ENCODE measurements at regions not wholly inside any gene's neighbourhood (a gene's known extent, or its start where the extent isn't known, plus 50 kb on each side); places are given as distances from the start of the nearest gene placed in this dataset.

DNA sequence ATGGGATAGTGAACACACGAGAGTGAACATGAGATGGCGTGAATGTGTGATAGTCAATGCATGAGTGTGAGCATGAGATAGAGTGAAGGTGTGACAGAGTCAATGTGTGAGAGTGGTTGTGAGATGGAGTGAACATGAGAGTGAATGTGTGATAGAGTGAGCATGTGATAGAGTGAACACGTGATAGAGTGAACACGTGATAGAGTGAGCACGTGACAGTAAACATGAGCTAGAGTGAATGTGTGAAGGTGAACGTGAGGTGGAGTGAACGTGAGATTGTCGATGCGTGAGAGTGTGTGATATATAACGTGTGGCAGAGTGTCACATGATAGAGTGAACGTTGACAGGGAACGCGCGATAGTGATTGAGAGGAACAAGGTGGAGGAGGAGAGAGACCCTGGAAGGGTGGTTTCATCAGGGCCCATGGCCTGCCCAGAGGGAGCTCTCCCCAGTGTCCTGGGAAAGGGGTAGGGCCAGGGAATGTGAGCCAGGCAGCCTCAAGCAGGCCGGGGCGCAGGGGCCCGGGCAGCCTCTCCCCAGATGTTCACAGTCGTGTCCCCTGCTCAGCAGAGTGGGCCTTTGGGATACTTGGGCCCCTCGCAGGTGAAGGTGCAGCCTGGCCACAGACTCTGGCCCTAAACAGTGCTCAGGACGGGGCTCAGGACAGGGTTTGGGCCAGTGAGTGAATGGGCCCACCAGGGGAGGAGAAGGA, 516.9 kb downstream of the EIPR1 start:
- DNase-seq (ENCODE audit: low read depth) = no peak
- TF ChIP-seq, protein P1, sequence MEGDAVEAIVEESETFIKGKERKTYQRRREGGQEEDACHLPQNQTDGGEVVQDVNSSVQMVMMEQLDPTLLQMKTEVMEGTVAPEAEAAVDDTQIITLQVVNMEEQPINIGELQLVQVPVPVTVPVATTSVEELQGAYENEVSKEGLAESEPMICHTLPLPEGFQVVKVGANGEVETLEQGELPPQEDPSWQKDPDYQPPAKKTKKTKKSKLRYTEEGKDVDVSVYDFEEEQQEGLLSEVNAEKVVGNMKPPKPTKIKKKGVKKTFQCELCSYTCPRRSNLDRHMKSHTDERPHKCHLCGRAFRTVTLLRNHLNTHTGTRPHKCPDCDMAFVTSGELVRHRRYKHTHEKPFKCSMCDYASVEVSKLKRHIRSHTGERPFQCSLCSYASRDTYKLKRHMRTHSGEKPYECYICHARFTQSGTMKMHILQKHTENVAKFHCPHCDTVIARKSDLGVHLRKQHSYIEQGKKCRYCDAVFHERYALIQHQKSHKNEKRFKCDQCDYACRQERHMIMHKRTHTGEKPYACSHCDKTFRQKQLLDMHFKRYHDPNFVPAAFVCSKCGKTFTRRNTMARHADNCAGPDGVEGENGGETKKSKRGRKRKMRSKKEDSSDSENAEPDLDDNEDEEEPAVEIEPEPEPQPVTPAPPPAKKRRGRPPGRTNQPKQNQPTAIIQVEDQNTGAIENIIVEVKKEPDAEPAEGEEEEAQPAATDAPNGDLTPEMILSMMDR (conservative IDR thresholded peaks at IDR 0.05; ENCODE audit: low read depth, low read length) = no peak
- H3K4me3 ChIP-seq (ENCODE audit: low read depth, low read length) = no peak overlapping the region

DNA sequence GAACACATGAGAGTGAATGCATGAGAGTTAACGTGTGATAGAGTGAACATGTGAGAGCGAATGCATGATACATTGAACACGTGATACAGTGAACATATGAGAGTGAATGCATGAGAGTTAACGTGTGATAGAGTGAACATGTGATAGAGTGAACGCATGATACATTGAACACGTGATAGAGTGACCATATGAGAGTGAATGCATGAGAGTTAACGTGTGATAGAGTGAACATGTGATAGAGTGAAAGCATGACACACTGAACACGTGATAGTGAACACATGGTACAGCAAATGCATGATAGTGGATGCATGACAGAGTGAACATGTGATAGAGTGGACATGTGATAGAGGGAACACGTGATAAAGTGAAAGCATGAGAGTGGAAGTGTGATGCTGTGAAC, 517.9 kb downstream of the EIPR1 start:
- TF ChIP-seq, protein P1 (conservative IDR thresholded peaks at IDR 0.05; ENCODE audit: low read depth, low read length) = no peak
- no peak for DNase-seq (ENCODE audit: low read depth)

DNA sequence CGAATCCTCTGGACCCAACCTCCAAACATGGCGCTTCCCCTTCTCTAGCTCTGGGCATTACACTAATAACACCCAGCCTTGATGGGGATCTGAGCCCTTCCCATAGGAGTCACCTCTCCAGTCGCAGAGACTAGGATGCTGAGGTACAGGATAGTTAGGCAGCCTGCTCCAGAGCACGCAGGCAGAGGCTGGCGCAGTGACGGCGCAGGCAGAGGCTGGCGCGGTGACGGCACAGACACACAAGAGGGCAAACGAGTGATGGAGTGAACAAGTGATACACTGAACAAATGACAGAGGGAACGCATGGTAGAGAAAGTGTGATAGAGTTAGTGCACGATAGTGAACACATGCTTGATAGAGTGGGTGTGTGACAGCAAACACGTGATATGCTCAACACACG, 518.5 kb downstream of the EIPR1 start:
- no peak for DNase-seq (ENCODE audit: low read depth)
- no peak overlapping the region for H3K4me3 ChIP-seq (ENCODE audit: low read depth, low read length)
- TF ChIP-seq, protein P1 (conservative IDR thresholded peaks at IDR 0.05; ENCODE audit: low read depth, low read length) = no peak

More for the DNA sequence above, 517.9 kb downstream of the EIPR1 start:
- no peak overlapping the region for H3K4me3 ChIP-seq (ENCODE audit: low read depth, low read length)

DNA sequence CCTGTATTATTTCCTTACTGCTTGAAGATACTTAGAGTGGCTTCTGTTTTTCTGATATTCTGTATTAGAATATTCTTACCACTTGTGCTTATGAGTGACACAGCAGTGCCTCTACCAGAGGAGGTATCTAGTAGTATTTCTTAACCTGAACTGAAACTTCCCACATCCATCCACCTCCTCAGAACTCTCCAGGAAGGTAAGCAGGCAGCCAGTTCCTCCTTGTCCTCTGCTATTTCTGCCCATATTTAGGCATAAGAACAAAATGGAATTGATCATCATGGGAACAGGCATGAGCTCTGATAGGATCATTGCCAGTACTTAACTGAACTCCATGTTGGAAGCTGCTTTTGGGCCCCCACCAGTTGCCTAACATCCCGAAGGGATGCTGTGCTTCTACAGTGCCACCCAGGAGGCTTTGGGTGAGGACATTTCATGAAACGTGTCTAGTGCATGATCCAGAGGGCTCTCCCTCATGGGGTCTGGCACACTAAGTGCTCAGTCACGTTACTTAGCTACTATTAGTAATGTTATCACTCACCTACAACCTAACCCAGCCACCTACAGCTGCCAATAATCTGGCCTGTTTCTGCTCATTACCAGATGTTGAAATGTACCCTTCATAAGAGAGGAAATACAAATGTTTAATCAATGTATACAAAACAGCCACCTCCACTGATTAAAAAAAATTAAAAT, 520.7 kb downstream of the EIPR1 start:
- no peak for DNase-seq (ENCODE audit: low read depth)
- no peak overlapping the region for H3K4me3 ChIP-seq (ENCODE audit: low read depth, low read length)
- TF ChIP-seq, protein P1 (conservative IDR thresholded peaks at IDR 0.05; ENCODE audit: low read depth, low read length) = no peak

DNA sequence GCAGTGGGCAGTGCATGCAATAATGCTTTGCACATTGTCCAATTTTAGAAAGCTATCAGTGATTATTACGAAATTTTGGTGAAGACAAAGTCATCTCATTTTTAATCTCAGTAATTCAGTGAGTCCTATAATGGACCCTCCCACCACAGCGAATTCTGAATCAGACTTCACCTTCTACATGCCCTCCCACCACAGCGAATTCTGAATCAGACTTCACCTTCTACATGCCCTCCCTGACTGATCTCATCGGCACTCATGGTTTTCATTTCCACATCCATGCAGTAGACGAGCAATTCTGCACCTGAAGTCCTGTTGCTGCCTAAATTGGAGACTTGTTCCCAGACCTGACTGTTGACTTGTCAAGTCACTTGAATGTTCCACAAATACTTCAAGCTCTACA, 522.3 kb downstream of the EIPR1 start:
- TF ChIP-seq, protein P1 (conservative IDR thresholded peaks at IDR 0.05; ENCODE audit: low read depth, low read length) = no peak
- H3K4me3 ChIP-seq (ENCODE audit: low read depth, low read length) = no peak overlapping the region
- no peak for DNase-seq (ENCODE audit: low read depth)

DNA sequence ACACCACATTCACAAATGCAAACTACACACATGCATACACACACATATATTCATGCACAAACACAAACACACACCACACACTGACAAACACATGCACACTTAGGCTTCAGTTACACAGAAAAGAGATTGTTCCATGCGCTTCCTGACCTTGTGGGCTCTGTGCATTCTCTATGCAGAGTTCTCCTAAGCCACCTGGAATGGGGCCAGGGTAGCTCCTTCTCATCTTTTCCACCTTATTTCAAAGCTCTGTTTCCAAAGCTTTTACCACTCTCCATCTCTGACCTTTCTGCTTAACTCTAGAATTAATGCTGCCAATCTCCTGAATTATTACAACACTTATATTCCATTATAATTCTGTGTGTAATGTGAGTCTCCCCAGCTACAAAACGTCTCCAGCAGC, 522.3 kb upstream of the MYT1L start:
- TF ChIP-seq, protein P1 (conservative IDR thresholded peaks at IDR 0.05; ENCODE audit: low read depth, low read length) = no peak
- no peak overlapping the region for H3K4me3 ChIP-seq (ENCODE audit: low read depth, low read length)
- no peak for DNase-seq (ENCODE audit: low read depth)

Data from choroid plexus epithelial cell (primary cell).